Endothelial cell of umbilical vein (primary cell): ENCODE measurements at regions not wholly inside any gene's neighbourhood (a gene's known extent, or its start where the extent isn't known, plus 50 kb on each side); places are given as distances from the start of the nearest gene placed in this dataset.

Source experiments
- BruUV-seq: library from RNA; stranded (reverse); fragments of 400-500 nt; replicated peaks from 2 replicates; lab custom pipeline; 2021; lab: Mats Ljungman, UMichigan
- CTCF ChIA-PET: fragments of 300-600, 350-600 bp; sonication (Branson Sonifier 250); formaldehyde crosslinking; loops from one replicate; lab custom pipeline; 2021; ENCODE audit warnings: antibody characterized with exemption, inconsistent platforms; lab: Charles Lee
- POLR2A ChIA-PET: fragments of 300-600, 350-600 bp; sonication (Branson Sonifier 250); formaldehyde crosslinking; loops from one replicate; lab custom pipeline; 2021; ENCODE audit warnings: antibody characterized with exemption, inconsistent platforms; lab: Charles Lee
- DNase-seq: peaks from one replicate; pipeline ENCODE4 v3.0.0-alpha.2; 2011; ENCODE audit warnings: low read depth, low spot score
- FAIRE-seq: peaks from 2 replicates; lab custom pipeline; 2011; peaks lifted over from hg19 to GRCh38; lab: Jason Lieb, UNC
- H2AFZ ChIP-seq: 2 replicates; pipeline ENCODE4 v1.6.0; 2012; ENCODE audit warnings: low read depth, low read length, control low read depth, inconsistent platforms
- H3K27ac ChIP-seq: 2 replicates; pipeline ENCODE4 v1.5.1; 2011; ENCODE audit warnings: low read depth, mild to moderate bottlenecking, control low read depth, low read length, moderate library complexity; ENCODE audit not compliant: insufficient read depth
- H3K27me3 ChIP-seq, 2 experiments: 2 replicates each; pipeline versions ENCODE4 v1.6.0 to v1.6.1; 2011; ENCODE audit warnings: low read length in 2 of 2, mixed read lengths in 1 of 2; ENCODE audit not compliant: control insufficient read depth in 2 of 2, insufficient read depth in 2 of 2
- H3K36me3 ChIP-seq, 2 experiments: 2 replicates in 1 of 2; 3 replicates in 1 of 2; pipeline ENCODE4 v1.5.1; 2011; ENCODE audit warnings: low read length in 2 of 2, mild to moderate bottlenecking in 1 of 2, moderate library complexity in 1 of 2; ENCODE audit not compliant: control insufficient read depth in 2 of 2, insufficient read depth in 2 of 2; ENCODE audit errors: extremely low read depth in 1 of 2
- H3K4me1 ChIP-seq: 3 replicates; pipeline ENCODE4 v1.5.1; 2011; ENCODE audit warnings: mild to moderate bottlenecking, low read length; ENCODE audit not compliant: control insufficient read depth, insufficient read depth; ENCODE audit errors: extremely low read depth
- H3K4me2 ChIP-seq: 2 replicates; pipeline ENCODE4 v1.6.1; 2011; ENCODE audit warnings: low read length, control low read depth, mixed read lengths; ENCODE audit not compliant: insufficient read depth
- H3K4me3 ChIP-seq, 3 experiments: fragments of 200-600 bp in 1 of 3; sonication (generic), shearing (Covaris generic) in 1 of 3; replicated peaks in 1 of 3; 2 replicates each; pipeline ENCODE4 v1.5.1; 2011 to 2016; ENCODE audit warnings: control low read depth in 3 of 3, low read length in 3 of 3, mild to moderate bottlenecking in 2 of 3, inconsistent platforms in 1 of 3, low read depth in 1 of 3, moderate library complexity in 1 of 3; ENCODE audit not compliant: insufficient read depth in 1 of 3
- H3K79me2 ChIP-seq: 2 replicates; pipeline ENCODE4 v1.6.0; 2012; ENCODE audit warnings: low read length, inconsistent platforms; ENCODE audit not compliant: control insufficient read depth, insufficient read depth
- H3K9ac ChIP-seq: replicated peaks from 2 replicates; pipeline ENCODE3; 2011; ENCODE audit warnings: low read length, control low read depth; ENCODE audit not compliant: insufficient read depth; ENCODE audit errors: extremely low read depth
- H3K9me1 ChIP-seq: replicated peaks from 3 replicates; pipeline ENCODE4 v1.6.0; 2011; ENCODE audit warnings: mild to moderate bottlenecking, low read length; ENCODE audit not compliant: control insufficient read depth, insufficient read depth; ENCODE audit errors: extremely low read depth
- H3K9me3 ChIP-seq: replicated peaks from 2 replicates; pipeline ENCODE4 v1.5.1; 2012; ENCODE audit warnings: low read length, inconsistent platforms; ENCODE audit not compliant: control insufficient read depth, insufficient read depth
- H4K20me1 ChIP-seq: replicated peaks from 2 replicates; pipeline ENCODE3; 2011; ENCODE audit warnings: mild to moderate bottlenecking, low read length; ENCODE audit not compliant: control insufficient read depth, insufficient read depth; ENCODE audit errors: extremely low read depth
- GATA2 ChIP-seq: IDR thresholded peaks from 2 replicates; pipeline ENCODE4 v1.7.0; 2011; ENCODE audit warnings: low read depth, mild to moderate bottlenecking, moderate library complexity, mixed read lengths, low read length; ENCODE audit not compliant: insufficient read length, insufficient read depth
- JUN ChIP-seq: IDR thresholded peaks from 2 replicates; pipeline ENCODE4 v1.6.1; 2011; ENCODE audit warnings: borderline replicate concordance, low read depth; ENCODE audit not compliant: insufficient read length, insufficient read depth
- MAX ChIP-seq: IDR thresholded peaks from 2 replicates; pipeline ENCODE4 v1.6.1; 2011; ENCODE audit not compliant: insufficient read depth, insufficient read length
- POLR2A ChIP-seq: IDR thresholded peaks from 2 replicates; pipeline ENCODE4 v1.6.1; 2012; ENCODE audit warnings: low read depth, mild to moderate bottlenecking, control low read depth, low read length
- POLR2AphosphoS5 ChIP-seq: IDR thresholded peaks from 2 replicates; pipeline ENCODE4 v1.6.1; 2012; ENCODE audit warnings: low read depth, mild to moderate bottlenecking, control low read depth, low read length, moderate library complexity; ENCODE audit not compliant: insufficient read depth
- dilution Hi-C: fragments of 300-500 bp; cut with MboI; formaldehyde crosslinking; loops from one replicate; pipeline ENCODE4 v1.15.0; 2019; ENCODE audit warnings: low sequenced_read_pairs; ENCODE audit not compliant: extremely low pct_ligation_motif_present
- intact Hi-C: fragments of 100-400 bp; cut with micrococcal nuclease; formaldehyde crosslinking; loops from one replicate; pipeline ENCODE4 v1.10.0; 2022

- dilution Hi-C loops (no loop called here), intact Hi-C loops (no loop called here)
- FAIRE-seq: no peak
- Histone ChIP-seq H3K4me2 (no peak overlapping the region), H3K27me3 (no peaks in the 10 kb centered on the region), H2AFZ (no peak overlapping the region), H3K9me1 (no peaks in the 10 kb centered on the region), H3K79me2 (no peaks in the 10 kb centered on the region), H3K9me3 (no peaks in the 10 kb centered on the region), H3K4me3 (no peak overlapping the region), H3K4me1 (no peaks in the 10 kb centered on the region), H4K20me1 (no peaks in the 10 kb centered on the region), H3K27ac (no peak overlapping the region), H3K9ac (no peak overlapping the region), H3K36me3 (no peaks in the 10 kb centered on the region)
- ChIA-PET POLR2A (no interaction called here), CTCF (no interaction called here)
- BruUV-seq: no TSS peak
- DNase-seq: no peak
- TF ChIP-seq POLR2A (no peak), POLR2AphosphoS5 (no peak), GATA2 (no peak)
Observed at GRCh38 chr2:16258350-16258749, 318.0 kb downstream of the MYCN start.

- Histone ChIP-seq H3K27me3 (no peaks in the 10 kb centered on the region), H3K79me2 (no peaks in the 10 kb centered on the region), H3K9ac (no peak overlapping the region), H4K20me1 (no peaks in the 10 kb centered on the region), H3K36me3 (no peaks in the 10 kb centered on the region), H3K9me1 (no peaks in the 10 kb centered on the region), H3K27ac (no peak overlapping the region), H3K4me3 (no peak overlapping the region), H3K4me1 (no peaks in the 10 kb centered on the region), H3K4me2 (no peak overlapping the region), H3K9me3 (no peaks in the 10 kb centered on the region), H2AFZ (no peak overlapping the region)
- ChIA-PET CTCF (no interaction called here), POLR2A (no interaction called here)
- intact Hi-C loops (no loop called here), dilution Hi-C loops (no loop called here)
- FAIRE-seq (no peak), DNase-seq (no peak)
- no TSS peak for BruUV-seq
- no peak for TF ChIP-seq MAX
- no peak for TF ChIP-seq GATA2
- TF ChIP-seq JUN: no peak
Observed at GRCh38 chr2:16257322-16258028, 317.1 kb downstream of the MYCN start.
